Sigmoid colon (tissue), 6 donors: ENCODE measurements at regions not wholly inside any gene's neighbourhood (a gene's known extent, or its start where the extent isn't known, plus 50 kb on each side); places are given as distances from the start of the nearest gene placed in this dataset.
"Not testable (repeated sequence)": the region's sequence is repeated elsewhere in the genome, so short reads cannot be mapped to it uniquely, and the experiment has no call there.

Experiments used
- DNase-seq: peaks from one replicate; pipeline ENCODE4 v3.0.0-alpha.2; 2019
- H3K27ac ChIP-seq, 4 donors: fragments of 200-600 bp; sonication (generic); one replicate each; pipeline ENCODE4 v1.5.1; 2016 to 2019; ENCODE audit warnings: mild to moderate bottlenecking in 1 of 4
- H3K27me3 ChIP-seq, 3 donors: fragments of 200-600 bp; sonication (generic); one replicate each; pipeline ENCODE4 v1.5.1; 2019; ENCODE audit warnings: mild to moderate bottlenecking in 1 of 3
- H3K36me3 ChIP-seq, 4 donors: fragments of 200-600 bp; sonication (generic); one replicate each; pipeline ENCODE4 v1.5.1; 2016 to 2019
- H3K4me1 ChIP-seq, 4 donors: fragments of 200-600 bp; sonication (generic); one replicate each; pipeline ENCODE4 v1.5.1; 2017 to 2019
- H3K4me3 ChIP-seq, 4 donors: fragments of 200-600 bp; sonication (generic); one replicate each; pipeline ENCODE4 v1.5.1; 2017 to 2019; ENCODE audit warnings: mild to moderate bottlenecking in 2 of 4, moderate library complexity in 1 of 4
- H3K9me3 ChIP-seq, 4 donors: fragments of 200-600 bp in 3 of 4; sonication (generic) in 3 of 4; one replicate each; pipeline versions ENCODE4 v1.5.1 to v1.6.1; 2013 to 2019
- CTCF ChIP-seq, 4 experiments: fragments of 450-650 bp in 3 of 4; fragments of 200-600 bp in 1 of 4; IDR thresholded peaks; one replicate each; pipeline ENCODE4 v1.5.1; 2016 to 2019; ENCODE audit warnings: antibody characterized with exemption in 4 of 4, mild to moderate bottlenecking in 3 of 4, moderate library complexity in 2 of 4
- EP300 ChIP-seq, 4 donors: sonication (generic); formaldehyde crosslinking; IDR thresholded peaks; one replicate each; pipeline ENCODE4 v1.6.1; 2017; ENCODE audit warnings: antibody characterized with exemption in 4 of 4
- POLR2A ChIP-seq, 2 donors: fragments of 450-650 bp; IDR thresholded peaks; one replicate each; pipeline ENCODE4 v1.6.1; 2016; ENCODE audit warnings: antibody characterized with exemption in 2 of 2, mild to moderate bottlenecking in 2 of 2, moderate library complexity in 2 of 2
- POLR2AphosphoS5 ChIP-seq, 4 donors: sonication (generic); formaldehyde crosslinking; IDR thresholded peaks; one replicate each; pipeline ENCODE4 v1.6.1; 2017; ENCODE audit warnings: antibody characterized with exemption in 4 of 4
- WGBS, 2 donors: extraction: QIAGEN DNeasy Blood & Tissue Kit; methylation state at CpG; one replicate each; pipeline ENCODE4 v1.1.7; 2013; 5-methylcytosine and 5-hydroxymethylcytosine counted together
- intact Hi-C: fragments of 100-400 bp; cut with DNase I; formaldehyde crosslinking; loops from one replicate; pipeline ENCODE4 v1.15.1; 2023
- donor health status: healthy with polysubstance abuse.
- donor health status: healthy.

GRCh38 chr3:187811585-187812250 is 66.5 kb upstream of the BCL6 start:
- Histone ChIP-seq H3K27me3 (no peaks in the 10 kb centered on the region), H3K27ac (no peak overlapping the region), H3K36me3 (no peaks in the 10 kb centered on the region), H3K4me3 (no peak overlapping the region), H3K9me3 (no peaks in the 10 kb centered on the region), H3K4me1 (no peaks in the 10 kb centered on the region)
- intact Hi-C loops = no loop called here
- 74 to 81% methylated on average over 4 of the region's 4 CpGs for WGBS, 2 donors
- no peak for DNase-seq
- TF ChIP-seq POLR2A (IDR thresholded peaks at IDR 0.05) (no peak), POLR2AphosphoS5 (IDR thresholded peaks at IDR 0.05) (no peak), EP300 (IDR thresholded peaks at IDR 0.05) (no peak)

- Histone ChIP-seq H3K27ac (no peak overlapping the region), H3K4me3 (no peak overlapping the region), H3K9me3 (no peaks in the 10 kb centered on the region), H3K27me3 (no peaks in the 10 kb centered on the region), H3K36me3 (no peaks in the 10 kb centered on the region), H3K4me1 (no peaks in the 10 kb centered on the region)
- WGBS, 2 donors = 93 to 94% methylated on average over 5 of the region's 5 CpGs
- TF ChIP-seq CTCF (IDR thresholded peaks at IDR 0.05) (no peak), EP300 (IDR thresholded peaks at IDR 0.05) (no peak), POLR2A (IDR thresholded peaks at IDR 0.05) (no peak), POLR2AphosphoS5 (IDR thresholded peaks at IDR 0.05) (no peak)
- DNase-seq = no peak
- intact Hi-C loops = no loop called here
Measured at GRCh38 chr3:187812496-187812895, 67.2 kb upstream of the BCL6 start.

- H3K4me3 ChIP-seq = no peak overlapping the region
- H3K27ac ChIP-seq = no peak overlapping the region
- H3K27me3 ChIP-seq = no peaks in the 10 kb centered on the region
- H3K36me3 ChIP-seq = no peaks in the 10 kb centered on the region
- intact Hi-C loops = no loop called here
- WGBS, 2 donors = 95 to 100% methylated on average over 1 of the region's 1 CpG
- no peaks in the 10 kb centered on the region for H3K4me1 ChIP-seq
- TF ChIP-seq POLR2A (IDR thresholded peaks at IDR 0.05) (no peak), POLR2AphosphoS5 (IDR thresholded peaks at IDR 0.05) (no peak), EP300 (IDR thresholded peaks at IDR 0.05) (no peak), CTCF (IDR thresholded peaks at IDR 0.05) (no peak)
- DNase-seq = no peak
- H3K9me3 ChIP-seq = no peaks in the 10 kb centered on the region
Measured at GRCh38 chr3:187813198-187813597, 67.9 kb upstream of the BCL6 start.

GRCh38 chr3:187817766-187818165 is 72.5 kb upstream of the BCL6 start:
- H3K27me3 ChIP-seq, H3K36me3 ChIP-seq, H3K9me3 ChIP-seq, DNase-seq, H3K4me1 ChIP-seq, H3K27ac ChIP-seq, H3K4me3 ChIP-seq, intact Hi-C loops: not testable (repeated sequence)
- 88 to 97% methylated on average over 3 of the region's 3 CpGs for WGBS, 2 donors

GRCh38 chr3:187821616-187822317 is 76.5 kb upstream of the BCL6 start:
- no peaks in the 10 kb centered on the region for H3K9me3 ChIP-seq
- WGBS, 2 donors = 94 to 95% methylated on average over 2 of the region's 2 CpGs
- no peak overlapping the region for H3K4me3 ChIP-seq
- H3K27ac ChIP-seq = no peak overlapping the region
- TF ChIP-seq EP300 (IDR thresholded peaks at IDR 0.05) (no peak), CTCF (IDR thresholded peaks at IDR 0.05) (no peak), POLR2A (IDR thresholded peaks at IDR 0.05) (no peak), POLR2AphosphoS5 (IDR thresholded peaks at IDR 0.05) (no peak)
- no peaks in the 10 kb centered on the region for H3K27me3 ChIP-seq
- intact Hi-C loops = no loop called here
- H3K36me3 ChIP-seq = no peaks in the 10 kb centered on the region
- no peaks in the 10 kb centered on the region for H3K4me1 ChIP-seq
- DNase-seq = no peak
